HG02678 (cell line): ENCODE measurements at regions not wholly inside any gene's neighbourhood (a gene's known extent, or its start where the extent isn't known, plus 50 kb on each side); places are given as distances from the start of the nearest gene placed in this dataset.

Source experiments
- ATAC-seq: cut with Tn5 transposase; IDR thresholded peaks from one replicate; pipeline ENCODE4 v1.9.1; 2021; ENCODE audit warnings: mild to moderate bottlenecking, moderate library complexity; ENCODE audit not compliant: unreplicated experiment

- no peak for ATAC-seq
Observed at GRCh38 chr13:73684286-73684685, 449.9 kb downstream of the KLF12 start.

- ATAC-seq: no peak
Observed at GRCh38 chr13:73683746-73684145, 450.5 kb downstream of the KLF12 start.

- no peak for ATAC-seq
Observed at GRCh38 chr13:73681779-73682178, 452.4 kb downstream of the KLF12 start.

GRCh38 chr13:73681015-73681414 lies 453.2 kb downstream of the KLF12 start:
- no peak for ATAC-seq

GRCh38 chr13:73677048-73677601 lies 457.1 kb downstream of the KLF12 start:
- no peak for ATAC-seq

GRCh38 chr13:73676550-73677047 lies 457.6 kb downstream of the KLF12 start:
- no peak for ATAC-seq

GRCh38 chr13:73675821-73676220 lies 458.4 kb downstream of the KLF12 start:
- no peak for ATAC-seq

- no peak for ATAC-seq
Observed at GRCh38 chr13:73674570-73674969, 459.6 kb downstream of the KLF12 start.

GRCh38 chr13:73673931-73674330 lies 460.3 kb downstream of the KLF12 start:
- ATAC-seq: no peak

- ATAC-seq: no peak
Observed at GRCh38 chr13:73672492-73672891, 461.7 kb downstream of the KLF12 start.

- ATAC-seq: no peak
Observed at GRCh38 chr13:73671732-73672131, 462.5 kb downstream of the KLF12 start.

- ATAC-seq: no peak
Observed at GRCh38 chr13:73671011-73671410, 463.2 kb downstream of the KLF12 start.

- no peak for ATAC-seq
Observed at GRCh38 chr13:73667756-73668155, 466.4 kb downstream of the KLF12 start.

GRCh38 chr13:73665261-73665660 lies 468.9 kb downstream of the KLF12 start:
- ATAC-seq: no peak

- no peak for ATAC-seq
Observed at GRCh38 chr13:73664851-73665250, 469.4 kb downstream of the KLF12 start.

GRCh38 chr13:73662833-73663232 lies 471.4 kb downstream of the KLF12 start:
- no peak for ATAC-seq

- ATAC-seq: no peak
Observed at GRCh38 chr13:73661687-73662425, 472.3 kb downstream of the KLF12 start.

- no peak for ATAC-seq
Observed at GRCh38 chr13:73661066-73661465, 473.1 kb downstream of the KLF12 start.

GRCh38 chr13:73658639-73659038 lies 475.6 kb downstream of the KLF12 start:
- ATAC-seq: no peak

- ATAC-seq: no peak
Observed at GRCh38 chr13:73657821-73658540, 476.2 kb downstream of the KLF12 start.

- ATAC-seq: no peak
Observed at GRCh38 chr13:73656863-73657262, 477.3 kb downstream of the KLF12 start.

GRCh38 chr13:73653688-73654087 lies 480.5 kb downstream of the KLF12 start:
- no peak for ATAC-seq
